ENCODE measurements at regions not wholly inside any gene's neighbourhood (a gene's known extent, or its start where the extent isn't known, plus 50 kb on each side); places are given as distances from the start of the nearest gene placed in this dataset.

DNA sequence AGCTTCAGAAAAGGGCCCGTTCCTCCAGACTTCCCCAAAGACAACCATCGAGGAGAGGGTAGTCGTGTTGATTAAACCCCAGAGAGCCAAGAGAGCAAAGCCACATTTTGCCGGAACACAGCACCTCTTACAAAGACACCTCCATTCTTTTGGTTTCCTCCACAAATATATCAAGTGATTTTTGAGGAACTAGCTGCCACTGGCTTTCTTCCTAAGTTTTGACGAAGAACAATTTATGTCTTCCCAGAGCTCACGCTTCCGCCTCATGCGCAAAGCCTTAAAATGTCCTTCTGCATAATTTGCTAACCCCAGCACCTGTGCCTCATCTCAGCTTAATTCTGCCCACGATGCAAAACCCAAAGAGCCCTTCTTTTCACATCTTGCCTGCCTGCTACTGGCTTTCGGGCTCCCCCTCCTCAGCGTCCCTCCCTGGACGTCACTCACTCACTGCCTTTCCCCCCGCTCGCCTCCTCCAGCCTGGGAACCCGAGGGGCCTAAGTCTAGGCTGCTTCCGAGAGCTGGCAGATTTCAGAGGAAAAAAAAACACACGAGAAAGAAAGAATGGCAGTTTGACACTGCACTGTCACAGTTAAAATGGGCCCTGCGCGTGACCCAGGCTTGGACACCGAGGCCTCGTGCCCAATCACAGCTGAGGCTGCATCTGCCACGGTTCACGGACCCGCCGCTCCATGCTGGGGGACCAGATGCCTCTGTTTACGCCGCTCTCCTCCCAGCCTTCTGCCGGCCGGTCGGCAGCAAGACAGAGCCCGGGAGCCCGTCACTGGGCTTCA is 77.6 kb upstream of the IFNAR2 start:
- DNase-seq (ENCODE audit: extremely low read depth in 1 of 11, low read depth in 9 of 11, low spot score in 4 of 11): peak in 1 of 11 donors; percentile 3

DNA sequence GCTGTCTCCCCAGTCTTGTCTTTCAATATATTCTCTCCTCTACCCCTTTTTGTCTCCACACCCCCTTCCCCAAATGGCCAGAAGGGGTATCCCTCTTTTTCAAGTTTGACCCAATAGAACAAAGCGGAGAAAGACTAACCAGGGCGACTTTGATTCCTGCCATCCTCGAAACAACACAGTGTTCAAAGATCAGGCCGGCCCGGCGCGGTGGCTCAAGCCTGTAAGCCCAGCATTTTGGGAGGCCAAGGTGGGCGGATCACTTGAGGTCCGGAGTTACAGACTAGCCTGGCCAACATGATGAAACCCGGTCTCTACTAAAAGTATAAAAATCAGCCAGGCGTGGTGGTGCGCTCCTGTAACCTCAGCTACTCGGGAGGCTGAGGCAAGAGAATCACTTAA is 77.0 kb upstream of the IFNAR2 start:
- DNase-seq (ENCODE audit: extremely low read depth in 1 of 11, low read depth in 9 of 11, low spot score in 4 of 11): no peak

DNA sequence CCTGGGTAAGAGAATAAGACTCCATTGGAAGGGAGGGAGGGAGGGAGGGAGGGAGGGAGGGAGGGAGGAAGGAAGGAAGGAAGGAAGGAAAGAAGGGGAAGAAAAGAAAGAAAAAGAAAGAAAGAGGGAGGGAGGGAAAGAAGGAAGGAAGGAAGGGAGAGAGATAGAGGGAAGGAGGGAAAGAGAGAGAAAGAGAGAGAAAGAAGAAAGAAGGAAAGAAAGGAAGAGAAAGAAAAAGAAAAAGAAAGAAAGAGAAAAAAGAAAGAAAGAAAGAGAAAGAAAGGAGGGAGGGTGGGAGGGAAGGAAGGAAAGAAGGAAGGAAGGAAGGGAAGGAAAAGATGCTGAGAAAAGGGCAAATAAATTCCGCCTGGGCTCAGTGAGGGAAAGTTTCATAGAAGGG is 74.7 kb upstream of the IFNAR2 start:
- DNase-seq (ENCODE audit: extremely low read depth in 1 of 11, low read depth in 9 of 11, low spot score in 4 of 11): no peak

DNA sequence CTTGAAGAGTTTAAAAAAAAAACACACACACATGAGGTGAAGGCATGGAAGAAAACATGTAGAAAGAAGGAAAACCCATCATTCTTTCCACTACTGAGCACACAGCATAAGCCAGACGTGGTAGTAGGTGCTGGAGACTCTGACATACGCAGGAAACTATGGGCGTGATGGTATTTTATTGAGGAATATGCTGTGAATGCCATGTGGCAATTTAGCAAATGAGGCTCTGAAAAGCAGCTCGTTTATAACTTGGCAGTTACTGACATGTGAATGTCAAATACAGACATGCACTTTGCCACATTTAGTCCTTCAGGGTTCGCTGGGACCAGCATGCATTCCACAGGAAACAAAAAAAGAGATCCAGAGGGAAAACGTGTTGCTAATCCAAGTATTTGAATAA is 74.3 kb upstream of the IFNAR2 start:
- DNase-seq (ENCODE audit: extremely low read depth in 1 of 11, low read depth in 9 of 11, low spot score in 4 of 11): no peak

DNA sequence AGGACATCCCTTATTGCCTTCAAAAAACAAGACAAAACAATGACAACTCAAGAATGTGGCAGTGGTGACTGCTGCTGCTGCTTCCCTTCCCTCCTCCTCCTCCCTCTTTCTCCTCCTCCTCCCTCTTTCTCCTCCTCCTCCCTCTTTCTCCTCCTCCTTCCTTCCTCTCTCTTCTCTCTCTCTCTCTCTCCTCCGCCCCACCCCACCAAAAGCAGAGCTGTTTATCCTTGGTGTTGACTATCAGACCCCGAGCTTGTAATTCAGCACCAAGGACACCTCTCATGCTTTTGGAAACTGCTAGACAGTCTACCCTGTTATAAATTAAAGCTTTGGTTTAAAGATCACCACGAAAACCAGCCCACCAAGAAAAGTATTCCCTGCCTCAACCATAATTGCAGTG is 72.4 kb upstream of the IFNAR2 start:
- DNase-seq (ENCODE audit: extremely low read depth in 1 of 11, low read depth in 9 of 11, low spot score in 4 of 11): peak in 8 of 11 donors; percentile 4 to 42 (median 19)

DNA sequence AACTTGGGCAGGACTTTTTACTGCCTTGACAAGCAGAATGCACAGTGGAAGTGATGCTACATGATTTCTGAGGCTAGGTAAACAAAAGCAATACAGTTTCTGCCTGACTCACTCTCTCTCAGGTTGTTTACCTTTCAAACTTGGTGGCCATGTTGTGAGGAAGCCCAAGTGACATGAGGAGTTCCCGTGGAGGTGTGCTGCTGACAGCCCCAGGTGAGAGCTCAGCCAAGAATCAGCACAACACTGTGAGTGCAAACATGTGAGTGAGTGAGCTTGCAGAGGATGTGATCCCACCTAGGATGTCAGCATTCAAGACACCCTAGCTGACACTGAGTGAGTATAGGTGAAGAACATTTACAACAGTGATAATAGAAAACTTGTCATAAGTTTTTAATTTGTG is 71.1 kb upstream of the IFNAR2 start:
- DNase-seq (ENCODE audit: extremely low read depth in 1 of 11, low read depth in 9 of 11, low spot score in 4 of 11): no peak

DNA sequence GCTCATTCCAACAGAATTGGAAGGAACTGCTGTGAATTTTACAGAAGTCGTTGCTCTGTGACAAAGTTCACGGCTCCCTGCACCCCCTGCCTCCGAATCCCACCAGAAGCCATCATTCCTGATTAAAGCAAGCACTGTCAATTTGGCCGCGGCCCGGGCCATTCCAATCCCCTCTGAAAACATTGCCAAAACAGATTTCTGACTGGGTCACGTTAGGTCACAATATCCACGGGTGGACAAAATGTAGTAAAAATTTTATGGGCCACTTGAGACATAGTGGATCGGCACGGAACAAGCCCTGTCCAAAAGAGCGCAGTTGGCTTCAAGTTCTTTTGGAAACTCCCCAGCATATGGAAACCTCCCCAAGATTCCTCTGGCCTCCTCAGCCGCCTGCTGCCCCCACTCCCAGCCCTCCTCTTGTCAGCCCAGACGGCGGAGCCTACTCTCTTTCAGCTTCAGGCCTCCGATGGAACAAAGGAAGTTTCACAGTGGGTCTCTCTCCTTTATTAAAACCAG is 67.2 kb upstream of the IFNAR2 start:
- DNase-seq (ENCODE audit: extremely low read depth in 1 of 11, low read depth in 9 of 11, low spot score in 4 of 11): peak; percentile 6 to 61 (median 42)

DNA sequence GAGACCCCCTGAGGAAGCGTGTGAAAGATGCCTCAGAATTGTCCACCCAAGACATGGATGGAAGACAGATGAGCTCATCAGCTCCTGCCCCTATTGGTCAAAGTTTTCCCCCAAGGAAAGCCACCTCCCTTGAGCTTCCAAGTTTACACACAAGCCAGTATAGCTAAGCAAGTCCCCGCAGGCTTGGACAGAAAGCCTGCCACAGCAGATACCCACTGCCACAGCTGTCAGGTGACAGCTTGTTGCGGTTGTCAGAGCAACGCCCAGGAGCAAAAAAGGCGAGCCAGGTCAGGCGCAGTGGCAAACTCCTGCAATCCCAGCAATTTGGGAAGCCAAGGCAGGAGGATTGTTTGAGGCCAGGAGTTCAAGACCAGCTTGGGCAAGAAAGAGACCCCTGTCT is 60.9 kb upstream of the IFNAR2 start:
- DNase-seq (ENCODE audit: extremely low read depth in 1 of 11, low read depth in 9 of 11, low spot score in 4 of 11): no peak

DNA sequence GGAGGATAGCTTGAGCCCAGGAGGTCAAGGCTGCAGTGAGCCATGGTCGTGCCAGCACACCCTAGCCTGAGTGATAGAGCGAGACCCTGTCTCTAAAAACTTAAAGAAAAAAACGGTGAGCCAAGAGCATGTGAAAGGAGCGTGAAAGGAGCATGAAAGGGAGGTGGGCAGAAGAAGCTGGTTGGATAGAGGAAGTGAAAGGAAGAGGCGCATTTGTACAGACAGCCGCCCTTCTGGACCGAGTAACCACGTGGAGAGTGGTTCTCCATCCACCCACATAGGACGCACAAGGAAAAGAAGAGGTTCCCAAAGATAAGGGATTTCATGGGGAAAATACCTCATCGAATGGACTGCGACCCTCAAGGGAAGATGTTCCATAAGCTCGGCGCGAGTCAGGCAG is 60.4 kb upstream of the IFNAR2 start:
- no peak for DNase-seq (ENCODE audit: extremely low read depth in 1 of 11, low read depth in 9 of 11, low spot score in 4 of 11)

DNA sequence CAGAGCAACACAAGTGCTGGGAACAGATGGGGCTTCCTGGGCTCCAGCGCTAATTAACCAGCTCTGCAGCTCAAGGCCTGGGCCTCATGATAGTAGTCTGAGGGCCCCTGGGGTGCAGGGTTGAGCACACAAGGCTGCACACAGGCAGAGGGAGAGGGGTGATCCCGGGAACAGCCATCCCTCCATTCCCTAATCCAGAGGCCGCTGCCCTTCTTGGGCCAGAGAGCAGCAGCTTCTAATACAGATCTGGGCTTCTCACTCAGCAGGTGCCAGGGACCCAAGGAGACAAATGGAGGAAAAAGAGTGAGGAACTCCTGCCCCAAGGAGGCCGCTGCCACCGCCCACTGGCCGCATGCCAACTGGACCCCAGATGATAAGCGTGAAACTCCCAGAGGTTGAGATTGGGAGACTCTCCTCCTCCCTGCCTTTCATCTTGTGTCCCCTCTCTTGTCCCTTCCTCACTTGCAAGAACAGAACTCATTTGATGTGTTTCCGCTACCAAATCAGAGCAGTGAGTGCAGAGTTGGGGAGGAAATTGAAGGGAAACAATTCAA is 58.0 kb upstream of the IFNAR2 start:
- DNase-seq (ENCODE audit: extremely low read depth in 1 of 11, low read depth in 9 of 11, low spot score in 4 of 11): no peak

DNA sequence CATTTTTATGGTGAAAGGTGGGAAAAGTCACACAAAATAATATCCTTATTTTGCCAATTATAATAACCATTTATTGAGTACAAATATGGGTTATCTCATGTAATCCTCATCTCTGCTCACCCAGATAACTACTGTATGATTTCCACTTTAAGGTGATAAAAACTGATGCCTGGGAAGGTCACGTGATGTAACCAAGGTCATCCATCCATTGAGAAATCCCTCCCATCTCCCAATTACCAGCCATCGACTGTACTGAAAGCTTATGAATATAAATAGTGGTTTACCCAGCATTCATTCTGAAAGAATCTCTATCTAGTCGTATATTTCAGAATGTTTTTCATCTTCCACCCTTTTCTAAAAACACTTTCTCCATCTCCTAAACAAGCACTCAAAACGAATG is 55.0 kb upstream of the IFNAR2 start:
- DNase-seq (ENCODE audit: extremely low read depth in 1 of 11, low read depth in 9 of 11, low spot score in 4 of 11): no peak

Data from renal cortex interstitium (tissue), 11 donors.